ENCODE measurements at regions not wholly inside any gene's neighbourhood (a gene's known extent, or its start where the extent isn't known, plus 50 kb on each side); places are given as distances from the start of the nearest gene placed in this dataset.

GRCh38 chr4:38366456-38366855, 297.5 kb upstream of the KLF3 start (continued):
- TF ChIP-seq ZNF646 (CRISPR knock-in tag; IDR thresholded peaks at IDR 0.05) = no peak

- CTCF ChIA-PET (ENCODE audit: low intra/inter-chr PET ratio, low total read pairs) = no interaction called here
- H3K4me1 ChIP-seq (ENCODE audit: insufficient read depth, low read length) = peaks cover 39% of the 10 kb centered on the region
- no peak for FAIRE-seq
- H3K27ac ChIP-seq (ENCODE audit: extremely low read length, insufficient read depth, low read length) = no peak overlapping the region
- H3K4me2 ChIP-seq (ENCODE audit: low read depth, low read length) = no peak overlapping the region
- no peaks in the 10 kb centered on the region for H3K36me3 ChIP-seq (replicated peaks in 1 of 2; ENCODE audit: control insufficient read depth in 1 of 2, insufficient read depth in 2 of 2, low read length in 2 of 2)
- BruUV-seq (replicated peaks) = no TSS peak
- in situ Hi-C loops (cut with HindIII; ENCODE audit: extremely low pct_ligation_motif_present, low pct_unique_long_range_greater_than_20kb) (no loop called here), intact Hi-C loops (cut with micrococcal nuclease; ENCODE audit: unreplicated experiment) (no loop called here)
- H3K27me3 ChIP-seq (ENCODE audit: control insufficient read depth in 1 of 2, insufficient read depth in 2 of 2, low read length in 2 of 2) = no peaks in the 10 kb centered on the region
- no peaks in the 10 kb centered on the region for H3K9me3 ChIP-seq (ENCODE audit: low read length)
- ATAC-seq = no peak
- H3K79me2 ChIP-seq (ENCODE audit: insufficient read depth, low read length) = no peaks in the 10 kb centered on the region
- no peak overlapping the region for H2AFZ ChIP-seq (ENCODE audit: low read length)
- DNase-seq (ENCODE audit: low spot score) = no peak
- no peak overlapping the region for H3K4me3 ChIP-seq (replicated peaks in 1 of 3; ENCODE audit: insufficient read depth in 1 of 3, low read depth in 2 of 3, low read length in 3 of 3)
- H3K9ac ChIP-seq (ENCODE audit: insufficient read depth, low read depth, low read length) = no peak overlapping the region
- H4K20me1 ChIP-seq (ENCODE audit: insufficient read depth, low read length) = no peaks in the 10 kb centered on the region
- POLR2A ChIA-PET = no interaction called here
- TF ChIP-seq KAT8 (CRISPR knock-in tag; IDR thresholded peaks at IDR 0.05) = no peak
- no peak for TF ChIP-seq TIGD3 (CRISPR knock-in tag; IDR thresholded peaks at IDR 0.05; ENCODE audit: borderline replicate concordance)
- TF ChIP-seq KLF12 (CRISPR knock-in tag; IDR thresholded peaks at IDR 0.05; ENCODE audit: borderline replicate concordance) = no peak
- no peak for TF ChIP-seq KIAA2018 (CRISPR knock-in tag; IDR thresholded peaks at IDR 0.05; ENCODE audit: borderline replicate concordance)
- TF ChIP-seq TFAP4 (IDR thresholded peaks at IDR 0.05; ENCODE audit: borderline replicate concordance, low read depth) = no peak
Measured at GRCh38 chr4:38366997-38367396, 297.0 kb upstream of the KLF3 start.
